Suprapubic skin (tissue), 4 donors: ENCODE measurements at regions not wholly inside any gene's neighbourhood (a gene's known extent, or its start where the extent isn't known, plus 50 kb on each side); places are given as distances from the start of the nearest gene placed in this dataset.
"Not testable (repeated sequence)": the region's sequence is repeated elsewhere in the genome, so short reads cannot be mapped to it uniquely, and the experiment has no call there.

Experiments
- DNase-seq, 2 donors: peaks; one replicate each; pipeline ENCODE4 v3.0.0-alpha.2; 2019; ENCODE audit warnings: low spot score in 2 of 2
- H3K27ac ChIP-seq: fragments of 200-600 bp; sonication (generic); one replicate; pipeline ENCODE4 v1.5.1; 2019
- H3K27me3 ChIP-seq: fragments of 200-600 bp; sonication (generic); one replicate; pipeline ENCODE4 v1.5.1; 2019
- H3K36me3 ChIP-seq: fragments of 200-600 bp; sonication (generic); one replicate; pipeline ENCODE4 v1.5.1; 2019
- H3K4me1 ChIP-seq: fragments of 200-600 bp; sonication (generic); one replicate; pipeline ENCODE4 v1.5.1; 2019
- H3K4me3 ChIP-seq: fragments of 200-600 bp; sonication (generic); one replicate; pipeline ENCODE4 v1.5.1; 2019; ENCODE audit warnings: mild to moderate bottlenecking
- H3K9me3 ChIP-seq: fragments of 200-600 bp; sonication (generic); one replicate; pipeline ENCODE4 v1.5.1; 2019
- CTCF ChIP-seq, 2 donors: fragments of 200-600 bp in 1 of 2; fragments of 450-650 bp in 1 of 2; sonication (generic) in 1 of 2; IDR thresholded peaks; one replicate each; pipeline ENCODE4 v1.5.1; 2016 to 2019; ENCODE audit warnings: antibody characterized with exemption in 2 of 2, mild to moderate bottlenecking in 1 of 2, moderate library complexity in 1 of 2
- EP300 ChIP-seq: sonication (generic); formaldehyde crosslinking; IDR thresholded peaks from one replicate; pipeline ENCODE4 v1.6.1; 2017; ENCODE audit warnings: antibody characterized with exemption
- POLR2A ChIP-seq, 2 donors: fragments of 450-650 bp; IDR thresholded peaks; one replicate each; pipeline ENCODE4 v1.6.1; 2017; ENCODE audit warnings: antibody characterized with exemption in 2 of 2, mild to moderate bottlenecking in 2 of 2, moderate library complexity in 2 of 2
- POLR2AphosphoS5 ChIP-seq, 3 donors: sonication (generic); formaldehyde crosslinking; IDR thresholded peaks; one replicate each; pipeline ENCODE4 v1.6.1; 2017; ENCODE audit warnings: antibody characterized with exemption in 3 of 3
- WGBS: methylation state at CpG from one replicate; pipeline ENCODE4 v1.1.5; 2018; 5-methylcytosine and 5-hydroxymethylcytosine counted together

- Histone ChIP-seq H3K4me1 (no peaks in the 10 kb centered on the region), H3K36me3 (no peaks in the 10 kb centered on the region), H3K27ac (no peak overlapping the region), H3K9me3 (no peaks in the 10 kb centered on the region), H3K4me3 (no peak overlapping the region), H3K27me3 (no peaks in the 10 kb centered on the region)
- 63% methylated on average over 1 of the region's 1 CpG for WGBS
- TF ChIP-seq POLR2AphosphoS5 (IDR thresholded peaks at IDR 0.05) (no peak), POLR2A (IDR thresholded peaks at IDR 0.05) (no peak), CTCF (IDR thresholded peaks at IDR 0.05) (no peak), EP300 (no peak)
- no peak for DNase-seq
Measured at GRCh38 chr14:48710133-48710532, 876.0 kb downstream of the RPS29 start.

GRCh38 chr14:48709277-48709785 lies 876.8 kb downstream of the RPS29 start:
- no peak for DNase-seq
- no peaks in the 10 kb centered on the region for H3K27me3 ChIP-seq
- TF ChIP-seq EP300 (no peak), POLR2AphosphoS5 (IDR thresholded peaks at IDR 0.05) (no peak), CTCF (IDR thresholded peaks at IDR 0.05) (no peak)
- H3K4me3 ChIP-seq: no peak overlapping the region
- no peaks in the 10 kb centered on the region for H3K4me1 ChIP-seq
- no peaks in the 10 kb centered on the region for H3K36me3 ChIP-seq
- WGBS: 73% methylated on average over 1 of the region's 1 CpG
- no peak overlapping the region for H3K27ac ChIP-seq
- no peaks in the 10 kb centered on the region for H3K9me3 ChIP-seq

GRCh38 chr14:48704639-48705038 lies 881.5 kb downstream of the RPS29 start:
- no peak overlapping the region for H3K4me3 ChIP-seq
- TF ChIP-seq EP300 (no peak), POLR2A (IDR thresholded peaks at IDR 0.05) (no peak), CTCF (IDR thresholded peaks at IDR 0.05) (no peak), POLR2AphosphoS5 (IDR thresholded peaks at IDR 0.05) (no peak)
- no peaks in the 10 kb centered on the region for H3K9me3 ChIP-seq
- no peak overlapping the region for H3K27ac ChIP-seq
- H3K36me3 ChIP-seq: no peaks in the 10 kb centered on the region
- no peaks in the 10 kb centered on the region for H3K27me3 ChIP-seq
- no peaks in the 10 kb centered on the region for H3K4me1 ChIP-seq
- no peak for DNase-seq

- Histone ChIP-seq H3K27me3 (no peaks in the 10 kb centered on the region), H3K36me3 (no peaks in the 10 kb centered on the region), H3K27ac (no peak overlapping the region), H3K9me3 (no peaks in the 10 kb centered on the region), H3K4me1 (no peaks in the 10 kb centered on the region), H3K4me3 (no peak overlapping the region)
- WGBS: 28% methylated on average over 2 of the region's 2 CpGs
- no peak for DNase-seq
- TF ChIP-seq CTCF (IDR thresholded peaks at IDR 0.05): no peak
- no peak for TF ChIP-seq EP300
- TF ChIP-seq POLR2A (IDR thresholded peaks at IDR 0.05): no peak
- TF ChIP-seq POLR2AphosphoS5 (IDR thresholded peaks at IDR 0.05): no peak
Measured at GRCh38 chr14:48703728-48704467, 882.3 kb downstream of the RPS29 start.

GRCh38 chr14:48697362-48697761 lies 888.8 kb downstream of the RPS29 start:
- not testable (repeated sequence) for H3K27ac ChIP-seq, H3K36me3 ChIP-seq, H3K27me3 ChIP-seq, DNase-seq, H3K4me3 ChIP-seq, H3K4me1 ChIP-seq, H3K9me3 ChIP-seq
- WGBS: 87% methylated on average over 4 of the region's 6 CpGs

GRCh38 chr14:48693793-48694192 lies 892.4 kb downstream of the RPS29 start:
- H3K4me1 ChIP-seq: no peaks in the 10 kb centered on the region
- DNase-seq: no peak
- H3K36me3 ChIP-seq: no peaks in the 10 kb centered on the region
- no peaks in the 10 kb centered on the region for H3K27me3 ChIP-seq
- H3K9me3 ChIP-seq: no peaks in the 10 kb centered on the region
- H3K27ac ChIP-seq: no peak overlapping the region
- 52% methylated on average over 1 of the region's 1 CpG for WGBS
- H3K4me3 ChIP-seq: no peak overlapping the region
- no peak for TF ChIP-seq EP300
- TF ChIP-seq POLR2AphosphoS5 (IDR thresholded peaks at IDR 0.05): no peak
- TF ChIP-seq CTCF (IDR thresholded peaks at IDR 0.05): no peak
- TF ChIP-seq POLR2A (IDR thresholded peaks at IDR 0.05): no peak
